ENCODE measurements at regions not wholly inside any gene's neighbourhood (a gene's known extent, or its start where the extent isn't known, plus 50 kb on each side); places are given as distances from the start of the nearest gene placed in this dataset.

DNA sequence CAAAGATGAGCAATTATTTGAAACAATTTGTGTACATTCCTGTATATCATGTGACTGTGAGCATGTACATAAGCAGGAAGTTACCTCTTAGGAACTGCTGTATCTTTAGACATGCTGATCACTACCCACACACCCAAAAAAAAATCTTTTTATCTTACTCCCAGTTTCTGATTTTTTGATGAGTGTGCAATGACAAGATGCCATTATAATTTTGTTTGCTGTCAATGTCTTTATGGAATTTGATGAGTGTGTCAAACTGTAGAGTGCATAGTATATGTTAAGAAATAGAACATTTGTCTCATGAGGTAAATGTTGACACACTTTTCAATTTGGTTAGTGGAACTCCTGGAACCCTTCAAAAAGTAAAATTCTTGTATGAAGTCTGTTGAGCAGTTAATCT is 84.0 kb upstream of the TMEFF2 start:
- H3K27ac ChIP-seq (ENCODE audit: low read depth in 2 of 2, low read length in 2 of 2) = no peak overlapping the region
- TF ChIP-seq, protein P1, sequence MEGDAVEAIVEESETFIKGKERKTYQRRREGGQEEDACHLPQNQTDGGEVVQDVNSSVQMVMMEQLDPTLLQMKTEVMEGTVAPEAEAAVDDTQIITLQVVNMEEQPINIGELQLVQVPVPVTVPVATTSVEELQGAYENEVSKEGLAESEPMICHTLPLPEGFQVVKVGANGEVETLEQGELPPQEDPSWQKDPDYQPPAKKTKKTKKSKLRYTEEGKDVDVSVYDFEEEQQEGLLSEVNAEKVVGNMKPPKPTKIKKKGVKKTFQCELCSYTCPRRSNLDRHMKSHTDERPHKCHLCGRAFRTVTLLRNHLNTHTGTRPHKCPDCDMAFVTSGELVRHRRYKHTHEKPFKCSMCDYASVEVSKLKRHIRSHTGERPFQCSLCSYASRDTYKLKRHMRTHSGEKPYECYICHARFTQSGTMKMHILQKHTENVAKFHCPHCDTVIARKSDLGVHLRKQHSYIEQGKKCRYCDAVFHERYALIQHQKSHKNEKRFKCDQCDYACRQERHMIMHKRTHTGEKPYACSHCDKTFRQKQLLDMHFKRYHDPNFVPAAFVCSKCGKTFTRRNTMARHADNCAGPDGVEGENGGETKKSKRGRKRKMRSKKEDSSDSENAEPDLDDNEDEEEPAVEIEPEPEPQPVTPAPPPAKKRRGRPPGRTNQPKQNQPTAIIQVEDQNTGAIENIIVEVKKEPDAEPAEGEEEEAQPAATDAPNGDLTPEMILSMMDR (IDR thresholded peaks at IDR 0.05; ENCODE audit: borderline replicate concordance, extremely low read depth, insufficient read depth) = no peak
- H3K36me3 ChIP-seq (ENCODE audit: control insufficient read depth in 2 of 3, insufficient read depth in 3 of 3, low read length in 3 of 3) = no peaks in the 10 kb centered on the region
- no peaks in the 10 kb centered on the region for H3K4me1 ChIP-seq (ENCODE audit: control insufficient read depth in 2 of 3, insufficient read depth in 2 of 3, low read depth in 1 of 3, low read length in 3 of 3)
- H3K9me3 ChIP-seq (ENCODE audit: control insufficient read depth in 2 of 3, insufficient read depth in 1 of 3, low read length in 3 of 3) = no peaks in the 10 kb centered on the region
- DNase-seq (no peak), FAIRE-seq (no peak)
- intact Hi-C loops (cut with DNase I) = no loop called here
- H3K4me3 ChIP-seq (ENCODE audit: low read length in 3 of 3) = no peak overlapping the region
- H3K27me3 ChIP-seq (ENCODE audit: control insufficient read depth, insufficient read depth, low read length) = no peaks in the 10 kb centered on the region
- H3K9ac ChIP-seq (ENCODE audit: low read length in 3 of 3) = no peak overlapping the region

DNA sequence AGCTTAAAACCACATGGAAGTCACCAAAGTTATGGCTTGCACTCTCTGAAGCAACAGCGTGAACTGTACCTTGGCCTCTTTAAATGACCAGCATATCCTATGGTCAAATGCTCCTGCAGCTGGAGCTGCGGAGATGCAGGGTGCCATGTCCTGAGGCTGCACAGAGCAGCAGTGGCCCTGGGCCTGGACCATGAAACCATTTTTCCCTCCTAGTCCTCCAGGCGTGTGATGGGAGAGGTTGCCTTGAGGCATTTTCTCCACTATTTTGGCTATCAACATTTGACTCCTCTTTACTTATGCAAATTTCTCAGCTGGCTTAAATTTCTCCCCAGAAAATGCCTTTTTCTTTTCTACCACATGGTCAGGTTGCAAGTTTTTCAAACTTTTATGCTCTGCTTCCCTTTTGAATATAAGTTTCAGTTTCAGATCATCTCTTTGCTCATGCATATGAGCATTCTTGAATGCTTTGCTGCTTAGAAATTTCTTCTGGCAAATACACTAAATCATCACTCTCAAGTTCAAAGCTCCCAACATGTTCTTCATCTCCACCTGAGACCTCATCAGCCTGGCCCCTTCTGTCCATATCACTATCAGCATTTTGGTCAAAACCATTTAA is 82.9 kb upstream of the TMEFF2 start:
- FAIRE-seq (no peak), DNase-seq (no peak)
- Histone ChIP-seq H3K9ac (ENCODE audit: low read length in 3 of 3) (no peak overlapping the region), H3K4me3 (ENCODE audit: low read length in 3 of 3) (no peak overlapping the region), H3K4me1 (ENCODE audit: control insufficient read depth in 2 of 3, insufficient read depth in 2 of 3, low read depth in 1 of 3, low read length in 3 of 3) (no peaks in the 10 kb centered on the region), H3K36me3 (ENCODE audit: control insufficient read depth in 2 of 3, insufficient read depth in 3 of 3, low read length in 3 of 3) (no peaks in the 10 kb centered on the region), H3K9me3 (ENCODE audit: control insufficient read depth in 2 of 3, insufficient read depth in 1 of 3, low read length in 3 of 3) (no peaks in the 10 kb centered on the region), H3K27me3 (ENCODE audit: control insufficient read depth, insufficient read depth, low read length) (no peaks in the 10 kb centered on the region), H3K27ac (ENCODE audit: low read depth in 2 of 2, low read length in 2 of 2) (no peak overlapping the region)
- intact Hi-C loops (cut with DNase I) = no loop called here
- TF ChIP-seq, protein P1 (IDR thresholded peaks at IDR 0.05; ENCODE audit: borderline replicate concordance, extremely low read depth, insufficient read depth) = no peak

DNA sequence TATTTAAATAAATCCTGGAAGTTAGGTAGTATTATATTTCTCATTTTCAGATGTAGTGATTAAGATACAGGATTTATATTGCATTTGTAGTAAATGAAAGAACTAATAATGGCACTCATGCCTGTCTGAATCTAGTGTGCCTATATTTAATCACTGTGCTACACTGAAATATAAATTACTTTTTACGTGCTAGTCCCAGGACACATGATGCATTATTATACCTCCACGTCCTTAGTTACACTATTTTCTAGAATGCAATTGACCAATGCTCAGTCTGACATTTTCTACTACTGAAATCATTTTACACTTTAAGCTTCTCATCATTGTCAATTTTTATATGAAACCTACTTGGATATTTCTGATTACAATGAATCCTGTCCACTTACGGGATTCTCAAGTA is 80.9 kb upstream of the TMEFF2 start:
- no peak for FAIRE-seq
- H3K4me1 ChIP-seq (ENCODE audit: control insufficient read depth in 2 of 3, insufficient read depth in 2 of 3, low read depth in 1 of 3, low read length in 3 of 3) = no peaks in the 10 kb centered on the region
- no peak for DNase-seq
- no peak overlapping the region for H3K4me3 ChIP-seq (ENCODE audit: low read length in 3 of 3)
- H3K36me3 ChIP-seq (ENCODE audit: control insufficient read depth in 2 of 3, insufficient read depth in 3 of 3, low read length in 3 of 3) = no peaks in the 10 kb centered on the region
- intact Hi-C loops (cut with DNase I) = no loop called here
- no peaks in the 10 kb centered on the region for H3K27me3 ChIP-seq (ENCODE audit: control insufficient read depth, insufficient read depth, low read length)
- H3K27ac ChIP-seq (ENCODE audit: low read depth in 2 of 2, low read length in 2 of 2) = no peak overlapping the region
- TF ChIP-seq, protein P1 (IDR thresholded peaks at IDR 0.05; ENCODE audit: borderline replicate concordance, extremely low read depth, insufficient read depth) = no peak
- H3K9ac ChIP-seq (ENCODE audit: low read length in 3 of 3) = no peak overlapping the region
- no peaks in the 10 kb centered on the region for H3K9me3 ChIP-seq (ENCODE audit: control insufficient read depth in 2 of 3, insufficient read depth in 1 of 3, low read length in 3 of 3)

DNA sequence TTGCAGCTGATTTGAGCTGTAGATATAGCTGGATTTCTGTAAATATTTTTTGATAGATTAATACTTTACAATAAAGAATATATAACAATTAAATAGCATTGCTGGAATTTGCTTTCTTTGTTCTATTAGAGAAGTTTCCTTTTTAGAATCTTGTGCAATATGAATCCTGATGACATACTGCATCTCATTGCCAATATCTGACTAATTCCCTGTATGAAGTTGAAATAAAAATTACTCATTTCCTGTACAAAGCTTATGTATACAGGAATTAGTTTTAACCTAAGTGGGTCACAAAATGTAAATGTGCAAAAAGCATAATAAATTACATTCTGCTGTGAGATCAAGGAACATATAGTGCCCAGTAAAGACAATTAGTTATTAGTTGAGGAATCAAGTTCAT is 72.8 kb upstream of the TMEFF2 start:
- no peak for FAIRE-seq

More for the DNA sequence above, 72.8 kb upstream of the TMEFF2 start:
- Histone ChIP-seq H3K4me1 (ENCODE audit: control insufficient read depth in 2 of 3, insufficient read depth in 2 of 3, low read depth in 1 of 3, low read length in 3 of 3) (no peaks in the 10 kb centered on the region), H3K36me3 (ENCODE audit: control insufficient read depth in 2 of 3, insufficient read depth in 3 of 3, low read length in 3 of 3) (no peaks in the 10 kb centered on the region), H3K9ac (ENCODE audit: low read length in 3 of 3) (no peak overlapping the region), H3K4me3 (ENCODE audit: low read length in 3 of 3) (no peak overlapping the region), H3K27me3 (ENCODE audit: control insufficient read depth, insufficient read depth, low read length) (no peaks in the 10 kb centered on the region), H3K27ac (ENCODE audit: low read depth in 2 of 2, low read length in 2 of 2) (no peak overlapping the region), H3K9me3 (ENCODE audit: control insufficient read depth in 2 of 3, insufficient read depth in 1 of 3, low read length in 3 of 3) (no peaks in the 10 kb centered on the region)
- intact Hi-C loops (cut with DNase I) = no loop called here
- TF ChIP-seq, protein P1 (IDR thresholded peaks at IDR 0.05; ENCODE audit: borderline replicate concordance, extremely low read depth, insufficient read depth) = no peak
- DNase-seq = no peak
